ENCODE measurements at regions not wholly inside any gene's neighbourhood (a gene's known extent, or its start where the extent isn't known, plus 50 kb on each side); places are given as distances from the start of the nearest gene placed in this dataset.

DNA sequence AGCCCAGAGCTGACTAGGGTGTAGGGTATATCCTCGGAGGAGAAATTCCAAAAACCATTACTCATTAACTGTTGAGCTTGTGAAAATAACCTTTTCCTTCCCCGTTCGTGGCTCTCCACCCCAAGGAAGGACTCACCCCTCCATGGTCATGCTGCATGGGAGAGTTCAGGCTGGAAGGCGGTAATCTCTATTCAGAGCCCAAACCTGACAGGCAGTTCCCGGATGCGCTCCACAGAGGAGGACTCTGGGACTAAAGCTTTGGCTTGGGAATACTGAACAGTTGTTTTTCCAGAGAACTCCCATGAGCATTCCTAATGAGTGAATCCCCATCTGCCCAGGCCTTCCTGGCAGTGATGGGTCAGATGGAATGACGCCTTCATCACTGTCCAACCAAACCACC lies 125.4 kb downstream of the BCOR start:
- no peak for DNase-seq (ENCODE audit: low read depth in 2 of 2)

DNA sequence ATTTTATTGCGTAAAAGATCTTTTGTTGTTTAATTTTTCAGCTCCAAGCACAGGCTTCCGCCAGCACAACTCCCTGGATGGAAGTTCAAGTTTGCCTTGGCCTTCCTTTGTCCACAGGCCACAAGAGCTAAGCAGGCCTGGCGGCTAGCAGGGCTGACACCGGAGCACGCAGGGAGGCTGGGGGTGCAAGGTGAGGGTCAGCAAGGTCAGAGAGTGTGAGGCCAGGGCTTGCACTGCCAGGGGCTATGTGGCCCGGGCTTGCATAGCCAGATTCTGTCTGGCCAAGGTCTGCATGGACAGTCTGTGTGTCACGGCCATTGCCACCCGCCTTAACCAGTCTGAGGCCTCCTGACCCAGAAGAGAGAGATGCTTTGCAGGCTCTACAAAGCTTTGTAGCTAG lies 123.9 kb downstream of the BCOR start:
- no peak for DNase-seq (ENCODE audit: low read depth in 2 of 2)

DNA sequence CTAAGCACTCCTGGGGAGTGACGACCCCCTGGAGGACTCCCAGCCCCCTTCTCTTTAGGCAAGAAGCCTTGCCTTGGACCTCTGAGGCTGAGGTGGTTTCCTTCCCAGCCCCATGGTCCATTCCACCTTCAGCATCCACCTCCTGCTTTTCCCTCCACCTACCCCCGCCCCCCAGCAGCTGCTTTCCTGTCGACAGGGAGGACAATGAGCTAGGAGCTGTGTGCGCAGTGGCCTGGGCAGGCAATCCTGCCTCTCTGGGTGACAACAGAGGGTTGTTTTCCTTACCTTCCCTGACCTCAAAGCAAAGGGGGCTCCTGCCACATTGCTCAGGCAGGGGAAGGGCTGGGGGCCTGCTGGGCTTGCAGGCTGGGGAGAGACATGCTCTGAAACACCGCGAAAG lies 123.5 kb downstream of the BCOR start:
- no peak for DNase-seq (ENCODE audit: low read depth in 2 of 2)

DNA sequence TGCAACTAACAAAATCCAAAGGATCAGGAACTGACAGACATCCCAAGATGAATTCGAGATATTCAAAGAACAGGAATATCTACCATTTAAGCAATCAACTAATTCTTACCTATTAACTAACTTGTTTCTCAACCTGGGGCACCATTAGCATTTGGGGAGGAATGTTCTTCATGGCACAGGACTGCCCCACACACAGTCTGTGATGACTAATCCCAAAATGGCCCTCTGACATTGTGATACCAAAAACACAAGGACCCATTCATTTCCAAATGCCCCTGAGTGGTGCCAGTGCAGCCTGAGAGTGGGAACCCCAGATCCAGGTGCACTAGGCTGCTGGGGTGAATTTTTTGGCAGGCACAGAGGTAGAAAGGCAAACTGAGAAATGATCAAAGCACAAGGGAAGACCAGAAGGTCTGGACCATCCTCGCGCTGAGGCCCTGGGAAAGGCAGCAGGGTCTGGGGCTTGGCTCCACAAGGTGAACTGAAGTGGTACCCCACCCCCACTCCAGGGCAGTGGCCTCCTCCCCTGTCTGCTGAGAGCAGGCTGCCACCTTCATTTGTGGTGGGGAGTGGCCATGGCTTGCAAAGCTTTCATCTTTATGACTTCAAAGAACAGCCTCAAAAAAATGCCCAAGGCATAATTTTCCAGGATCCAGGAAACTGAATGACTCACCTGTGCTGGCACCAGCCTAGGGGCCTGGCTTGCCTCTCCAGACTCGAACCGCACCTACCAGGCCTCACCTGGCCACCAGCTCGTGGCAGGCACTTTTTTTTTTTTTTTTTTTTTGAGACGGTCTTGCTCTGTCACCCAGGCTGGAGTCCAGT lies 122.4 kb downstream of the BCOR start:
- no peak for DNase-seq (ENCODE audit: low read depth in 2 of 2)

DNA sequence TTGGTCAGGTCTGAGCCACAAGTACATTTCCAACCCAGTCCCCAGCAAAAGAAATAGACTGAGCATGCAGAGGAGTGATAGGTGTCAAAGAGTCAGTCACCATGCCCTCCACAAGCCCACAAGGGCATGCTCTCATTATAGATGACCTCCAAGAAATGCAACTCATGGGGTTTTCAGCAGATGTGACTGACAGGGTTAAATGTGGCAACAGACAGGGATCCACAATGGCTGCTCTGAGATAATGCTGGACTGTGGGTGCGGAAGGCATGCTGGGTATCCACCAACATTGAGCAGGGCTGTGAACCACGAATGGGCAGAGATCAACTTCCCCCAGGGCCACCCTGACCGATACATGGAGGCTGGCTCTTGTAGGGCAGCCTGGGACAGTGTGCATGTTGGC lies 115.8 kb downstream of the BCOR start:
- no peak for DNase-seq (ENCODE audit: low read depth in 2 of 2)

DNA sequence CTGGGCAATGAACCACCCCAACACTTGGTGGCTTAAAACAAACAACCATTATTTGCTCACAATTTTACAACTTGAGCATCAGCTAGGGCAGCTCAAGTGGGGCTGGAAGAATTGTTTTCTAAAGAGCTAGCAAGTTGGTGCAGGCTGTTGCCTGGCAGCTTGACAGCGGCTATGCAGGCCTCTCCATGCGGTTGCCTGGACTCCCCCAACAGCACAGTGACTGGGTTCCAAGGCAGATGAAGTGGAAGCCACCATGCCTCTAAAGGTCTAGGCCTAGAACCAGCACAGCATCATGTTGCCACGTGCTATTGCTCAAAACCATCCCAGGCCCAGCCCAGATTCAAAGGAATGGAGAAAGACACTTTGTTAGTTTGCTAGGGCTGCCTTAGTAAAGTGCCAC lies 114.8 kb downstream of the BCOR start:
- no peak for DNase-seq (ENCODE audit: low read depth in 2 of 2)

DNA sequence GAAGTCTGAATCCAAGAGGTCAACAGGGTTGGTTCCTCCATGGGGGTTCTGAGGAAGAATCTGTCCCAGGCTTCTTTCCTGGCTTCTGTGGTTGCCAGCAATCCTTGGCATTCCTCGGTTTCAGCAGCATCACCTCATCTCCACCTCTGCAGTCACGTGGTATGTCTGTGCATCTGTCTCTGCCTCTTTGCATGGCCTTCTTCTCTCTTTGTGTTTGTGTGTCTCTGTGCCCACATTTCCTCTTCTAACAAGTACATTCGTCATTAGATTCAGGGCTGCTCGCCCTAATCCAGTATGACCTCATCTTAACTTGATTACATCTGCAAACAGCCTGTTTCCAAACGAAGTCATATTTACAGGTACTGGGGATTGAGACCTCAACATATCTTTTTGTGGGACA lies 114.0 kb downstream of the BCOR start:
- peak in 1 of 2 experiments; percentile 4 for DNase-seq (ENCODE audit: low read depth in 2 of 2)

DNA sequence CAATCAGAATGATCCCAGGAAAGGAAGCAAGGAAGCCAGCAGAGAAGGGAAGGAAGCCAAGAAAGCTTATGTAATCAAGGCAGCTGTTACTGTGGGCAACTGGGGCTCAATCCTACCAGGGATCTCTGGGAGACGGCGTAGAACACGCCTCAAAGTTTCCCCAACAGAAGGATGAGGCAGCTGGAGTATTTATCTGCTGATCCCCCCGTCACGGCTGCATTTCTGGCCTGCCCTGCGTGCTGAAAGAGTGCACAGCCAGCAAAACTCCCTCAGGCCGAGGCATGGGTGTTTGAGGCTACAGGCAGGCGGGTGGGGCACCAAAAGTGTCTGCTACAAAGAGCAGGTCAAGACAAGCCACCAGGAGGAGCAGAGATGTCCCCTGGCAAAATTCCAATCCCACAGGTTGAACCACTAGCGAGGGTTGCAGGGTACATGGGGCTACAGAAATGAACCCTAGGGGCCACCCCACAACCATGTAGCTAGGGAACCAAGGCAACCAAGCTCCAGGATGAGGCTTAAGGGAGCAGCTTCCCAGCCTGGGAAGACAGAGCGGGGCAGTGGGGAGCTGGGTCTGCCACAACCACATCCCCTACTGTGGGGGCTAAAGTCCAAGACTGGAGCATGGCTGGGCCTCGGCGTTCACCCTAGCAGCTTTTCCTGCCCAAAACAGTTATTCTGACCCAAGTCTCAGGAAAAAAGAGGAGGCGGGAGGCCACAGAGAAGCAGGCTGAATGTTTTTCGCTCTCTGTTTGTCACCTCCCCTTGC lies 113.4 kb downstream of the BCOR start:
- DNase-seq (ENCODE audit: low read depth in 2 of 2), result peak in 1 of 2 experiments; percentile 35

DNA sequence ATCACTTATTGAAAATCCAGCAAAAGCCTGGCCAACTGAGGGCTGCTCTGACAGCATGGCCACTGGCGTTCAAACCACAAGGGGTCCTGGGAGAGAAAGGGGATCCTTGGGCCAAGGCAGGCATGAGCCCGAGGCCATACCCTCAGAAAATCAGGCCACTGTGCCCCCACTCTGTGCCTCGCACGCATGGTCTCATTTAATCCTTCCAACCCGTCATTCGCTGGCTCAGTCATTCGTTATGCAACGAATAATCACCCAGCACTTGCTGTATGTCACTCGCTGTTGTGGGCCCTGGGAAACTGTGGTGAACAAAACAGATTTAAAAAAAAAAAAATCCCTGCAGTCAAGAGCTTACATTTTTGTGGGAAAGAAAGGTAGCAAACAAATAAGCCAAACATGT lies 112.7 kb downstream of the BCOR start:
- DNase-seq (ENCODE audit: low read depth in 2 of 2), result no peak

DNA sequence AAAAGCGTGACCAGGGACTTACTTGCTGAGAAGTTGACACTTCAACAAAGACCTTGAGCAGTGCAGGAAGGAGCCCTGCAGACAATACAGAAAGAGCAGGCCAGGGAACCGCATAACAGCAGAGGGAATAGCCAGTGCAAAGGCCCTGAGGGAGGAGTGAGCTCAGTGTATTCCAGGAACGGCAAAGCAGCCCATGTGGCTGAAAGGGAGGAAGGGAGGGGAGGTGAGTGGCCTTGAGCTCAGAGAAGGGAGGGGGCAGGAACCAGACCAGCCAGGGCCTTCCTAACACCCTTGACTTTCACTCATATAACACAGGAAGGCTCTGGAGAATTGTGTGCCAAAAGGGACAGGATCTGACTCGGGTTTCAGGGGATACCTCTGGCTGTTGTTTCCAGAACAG lies 112.2 kb downstream of the BCOR start:
- no peak for DNase-seq (ENCODE audit: low read depth in 2 of 2)

DNA sequence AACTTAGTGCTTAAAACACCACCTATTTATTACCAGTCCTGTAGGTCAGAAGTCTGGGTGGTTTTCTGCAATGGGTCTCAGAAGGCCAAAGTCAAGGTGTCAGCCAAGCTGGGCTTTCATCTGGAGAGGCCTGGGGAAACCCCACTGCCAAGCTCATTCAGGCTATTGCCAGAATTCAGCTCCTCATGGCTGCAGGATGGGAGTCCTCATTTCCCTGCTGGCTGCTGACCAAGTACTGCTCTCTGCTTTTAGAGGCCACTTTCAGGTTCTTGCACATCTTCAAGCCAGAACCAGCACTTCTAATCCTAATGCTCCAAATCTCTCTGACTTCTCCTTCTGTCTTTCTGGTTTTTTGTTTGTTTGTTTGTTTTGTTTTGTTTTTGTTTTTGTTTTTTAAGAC lies 109.3 kb downstream of the BCOR start:
- no peak for DNase-seq (ENCODE audit: low read depth in 2 of 2)

DNA sequence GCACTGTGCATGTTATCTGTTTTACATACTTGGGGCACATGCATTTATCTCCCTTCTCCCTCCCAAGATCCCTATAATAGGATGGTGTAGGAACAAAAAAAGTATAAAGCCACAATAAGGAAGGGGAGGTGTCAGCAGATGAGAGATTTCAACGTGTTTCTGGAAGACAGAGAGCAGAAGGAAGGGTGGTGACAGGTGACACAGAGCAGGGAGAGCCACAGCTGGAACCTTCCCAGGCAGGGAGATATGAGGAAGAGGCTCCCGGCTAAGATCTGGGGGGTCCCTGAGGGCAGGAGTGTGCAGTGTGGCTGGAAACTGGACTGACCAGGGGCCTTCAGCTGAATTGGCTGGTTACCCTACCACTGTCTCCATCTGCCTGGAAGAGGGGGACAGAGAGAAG lies 107.4 kb downstream of the BCOR start:
- no peak for DNase-seq (ENCODE audit: low read depth in 2 of 2)

DNA sequence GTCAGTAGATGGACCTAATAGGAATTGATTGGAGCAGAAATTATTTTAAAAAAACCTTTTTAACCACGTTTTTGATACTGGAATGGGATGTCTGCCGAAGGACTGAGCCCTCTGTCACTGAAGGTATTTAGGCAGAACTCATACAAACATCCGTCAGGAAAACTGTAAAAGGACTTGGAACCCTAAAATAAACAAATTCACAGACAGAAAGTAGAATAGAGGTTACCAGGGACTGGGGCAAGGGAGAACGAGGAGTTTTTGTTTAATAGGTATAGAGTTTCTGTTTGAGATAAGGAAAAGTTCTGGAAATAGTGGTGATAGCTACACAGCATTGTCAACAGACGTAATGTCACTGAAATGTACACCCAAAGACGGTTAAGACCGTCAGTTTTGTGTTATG lies 105.5 kb downstream of the BCOR start:
- no peak for DNase-seq (ENCODE audit: low read depth in 2 of 2)

DNA sequence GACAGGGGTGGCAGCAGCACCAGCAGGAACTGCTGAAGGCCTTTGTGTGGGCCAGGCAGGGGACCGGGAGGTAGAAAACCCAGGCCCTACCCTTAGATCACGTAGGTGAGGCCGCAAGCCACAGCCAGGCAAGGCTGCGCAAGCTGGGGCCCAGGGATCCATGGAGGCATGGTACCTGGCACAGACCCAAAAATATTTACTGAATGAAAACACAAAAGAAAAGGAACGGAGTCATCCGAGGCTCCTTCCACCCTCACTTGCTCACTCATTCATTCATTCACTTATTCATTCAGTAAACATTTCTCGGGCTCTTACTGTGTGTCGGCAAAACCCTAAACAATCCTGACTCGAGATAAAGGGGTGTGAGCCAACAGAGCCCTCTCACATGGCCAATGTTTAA lies 102.3 kb downstream of the BCOR start:
- no peak for DNase-seq (ENCODE audit: low read depth in 2 of 2)

DNA sequence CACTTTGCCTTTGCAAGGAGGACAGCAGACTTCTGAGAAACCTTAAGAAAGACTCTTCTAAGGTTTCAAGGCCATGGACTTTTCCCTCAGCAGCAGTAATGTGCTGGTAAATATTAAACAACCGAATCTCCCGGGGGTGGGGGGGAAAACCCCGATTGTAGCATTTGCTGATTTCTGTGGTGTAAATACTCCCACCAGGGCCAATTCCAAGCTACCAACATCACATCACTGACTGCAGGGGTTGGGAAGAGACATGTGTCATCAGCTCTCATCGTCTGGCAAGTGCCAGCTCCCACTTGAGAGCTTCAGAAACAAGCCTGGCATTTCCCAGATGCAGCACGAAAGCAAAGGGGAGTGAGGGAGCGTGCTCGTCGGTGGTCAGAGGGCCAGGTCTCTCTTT lies 101.2 kb downstream of the BCOR start:
- DNase-seq (ENCODE audit: low read depth in 2 of 2), result no peak

DNA sequence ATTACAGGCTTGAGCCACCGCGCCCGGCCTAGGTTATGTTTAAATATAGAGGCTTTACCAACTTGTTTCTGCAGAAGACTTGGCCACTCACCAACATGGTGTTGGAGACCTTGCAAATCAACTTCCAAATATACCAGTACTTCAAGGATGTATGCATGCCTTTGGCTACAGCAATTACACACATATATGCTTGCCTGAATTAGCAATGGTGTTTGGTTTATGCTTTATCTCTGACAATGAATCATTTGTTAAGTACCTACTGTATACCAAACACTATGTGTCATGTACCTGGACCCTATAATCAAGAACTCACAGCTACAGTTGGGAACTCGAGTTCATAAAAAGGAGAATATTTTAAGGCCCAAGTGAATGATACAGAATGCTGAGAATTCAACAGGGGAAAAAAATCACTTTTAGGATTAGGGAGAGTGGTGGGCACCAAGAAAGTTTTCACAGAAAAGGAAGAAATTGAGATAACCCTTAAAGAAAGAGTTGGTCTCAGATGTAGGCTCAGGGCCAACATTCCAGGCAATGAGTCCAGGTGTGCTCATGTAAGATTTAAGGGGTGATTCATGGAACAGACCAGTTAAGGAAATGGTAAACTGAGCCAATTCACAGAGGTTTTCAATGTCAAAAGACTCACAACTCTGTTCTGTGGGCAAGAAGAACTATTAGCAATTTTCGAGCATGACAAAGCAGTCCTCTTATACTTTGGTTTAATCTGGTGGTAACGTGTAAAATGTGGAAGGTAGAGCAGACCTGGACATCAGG lies 98.9 kb downstream of the BCOR start:
- DNase-seq (ENCODE audit: low read depth in 2 of 2), result no peak

All from fibroblast of skin of left quadriceps (primary cell).